ENCODE measurements at regions not wholly inside any gene's neighbourhood (a gene's known extent, or its start where the extent isn't known, plus 50 kb on each side); places are given as distances from the start of the nearest gene placed in this dataset.

DNA sequence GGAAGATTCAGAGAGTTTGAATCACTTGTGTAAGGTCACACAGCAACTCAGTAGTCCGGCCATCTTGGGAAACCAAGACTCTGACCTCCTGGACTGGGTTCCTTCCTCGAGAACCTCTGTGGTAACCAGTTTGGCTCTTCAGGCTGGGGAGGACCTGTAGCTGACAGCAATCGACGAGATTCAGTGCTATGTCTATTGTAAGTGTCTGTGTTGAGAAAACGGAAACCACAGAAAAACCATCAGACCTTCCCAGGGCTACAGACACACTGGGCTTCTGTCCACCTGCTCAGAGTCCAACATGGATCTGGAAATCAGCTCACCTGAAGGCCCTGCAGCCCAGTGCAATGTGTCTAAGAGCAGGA is 403.7 kb downstream of the RPS24 start:
- TF ChIP-seq FOSL2 (IDR thresholded peaks at IDR 0.05; ENCODE audit: borderline replicate concordance, low read depth) (no peak), GABPA (IDR thresholded peaks at IDR 0.05; ENCODE audit: low read depth) (no peak)
- TF ChIP-seq, protein P1, sequence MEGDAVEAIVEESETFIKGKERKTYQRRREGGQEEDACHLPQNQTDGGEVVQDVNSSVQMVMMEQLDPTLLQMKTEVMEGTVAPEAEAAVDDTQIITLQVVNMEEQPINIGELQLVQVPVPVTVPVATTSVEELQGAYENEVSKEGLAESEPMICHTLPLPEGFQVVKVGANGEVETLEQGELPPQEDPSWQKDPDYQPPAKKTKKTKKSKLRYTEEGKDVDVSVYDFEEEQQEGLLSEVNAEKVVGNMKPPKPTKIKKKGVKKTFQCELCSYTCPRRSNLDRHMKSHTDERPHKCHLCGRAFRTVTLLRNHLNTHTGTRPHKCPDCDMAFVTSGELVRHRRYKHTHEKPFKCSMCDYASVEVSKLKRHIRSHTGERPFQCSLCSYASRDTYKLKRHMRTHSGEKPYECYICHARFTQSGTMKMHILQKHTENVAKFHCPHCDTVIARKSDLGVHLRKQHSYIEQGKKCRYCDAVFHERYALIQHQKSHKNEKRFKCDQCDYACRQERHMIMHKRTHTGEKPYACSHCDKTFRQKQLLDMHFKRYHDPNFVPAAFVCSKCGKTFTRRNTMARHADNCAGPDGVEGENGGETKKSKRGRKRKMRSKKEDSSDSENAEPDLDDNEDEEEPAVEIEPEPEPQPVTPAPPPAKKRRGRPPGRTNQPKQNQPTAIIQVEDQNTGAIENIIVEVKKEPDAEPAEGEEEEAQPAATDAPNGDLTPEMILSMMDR (IDR thresholded peaks at IDR 0.05), result no peak
